Activated naive CD4-positive, alpha-beta T cell treated with anti-CD3 and anti-CD28 coated beads for 36 hours (primary cell): ENCODE measurements at regions not wholly inside any gene's neighbourhood (a gene's known extent, or its start where the extent isn't known, plus 50 kb on each side); places are given as distances from the start of the nearest gene placed in this dataset.

ENCODE experiments used
- CTCF ChIA-PET: fragments of 350-600 bp; sonication (Branson Sonifier 250); formaldehyde crosslinking; loops from one replicate; lab custom pipeline; 2021; ENCODE audit warnings: antibody characterized with exemption; lab: Charles Lee
- DNase-seq: peaks from one replicate; pipeline ENCODE4 v3.0.0-alpha.2; 2020
- H3K27ac Mint-ChIP-seq: one replicate; pipeline ENCODE4 v1.8.0; 2021; ENCODE audit warnings: mild to moderate bottlenecking, mixed read lengths
- H3K27me3 Mint-ChIP-seq: one replicate; pipeline ENCODE4 v1.8.0; 2021; ENCODE audit warnings: low read depth, mixed read lengths
- H3K36me3 Mint-ChIP-seq: one replicate; pipeline ENCODE4 v1.8.0; 2021; ENCODE audit warnings: low read depth, mixed read lengths
- H3K4me1 Mint-ChIP-seq: one replicate; pipeline ENCODE4 v1.8.0; 2021; ENCODE audit warnings: low read depth, mixed read lengths
- H3K4me3 Mint-ChIP-seq: one replicate; pipeline ENCODE4 v1.8.0; 2021; ENCODE audit warnings: mild to moderate bottlenecking, moderate library complexity, mixed read lengths
- H3K9me3 Mint-ChIP-seq: one replicate; pipeline ENCODE4 v1.8.0; 2021; ENCODE audit warnings: mixed read lengths
- intact Hi-C: fragments of 100-400 bp; cut with micrococcal nuclease; formaldehyde crosslinking; loops from one replicate; pipeline ENCODE4 v1.15.1; 2023

DNA sequence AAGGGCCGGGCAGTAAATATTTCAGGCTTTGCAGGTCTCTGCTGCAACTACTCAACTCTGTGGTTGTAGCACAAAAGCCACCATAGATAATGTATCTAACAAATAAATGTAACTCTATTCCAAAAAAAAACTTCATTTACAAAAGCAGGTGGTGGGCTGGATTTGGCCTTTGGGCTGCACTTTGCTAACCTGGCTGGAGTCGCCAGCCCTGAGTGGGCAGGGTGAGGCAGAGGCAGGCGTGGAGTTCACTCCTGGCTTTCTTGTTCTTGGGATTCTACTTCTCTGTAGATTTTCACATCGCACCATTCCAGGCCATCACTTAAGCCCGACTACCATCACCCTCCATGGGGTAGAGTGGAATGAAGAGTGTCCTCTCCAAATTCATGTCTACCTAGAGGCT lies 367.6 kb upstream of the MGMT start:
- H3K4me1 Mint-ChIP-seq = peaks cover 41% of the 10 kb centered on the region
- CTCF ChIA-PET = no interaction called here
- H3K4me3 Mint-ChIP-seq = no peak overlapping the region
- intact Hi-C loops = no loop called here
- no peaks in the 10 kb centered on the region for H3K9me3 Mint-ChIP-seq
- no peak overlapping the region for H3K27ac Mint-ChIP-seq
- no peak for DNase-seq
- no peaks in the 10 kb centered on the region for H3K27me3 Mint-ChIP-seq
- H3K36me3 Mint-ChIP-seq = no peaks in the 10 kb centered on the region

DNA sequence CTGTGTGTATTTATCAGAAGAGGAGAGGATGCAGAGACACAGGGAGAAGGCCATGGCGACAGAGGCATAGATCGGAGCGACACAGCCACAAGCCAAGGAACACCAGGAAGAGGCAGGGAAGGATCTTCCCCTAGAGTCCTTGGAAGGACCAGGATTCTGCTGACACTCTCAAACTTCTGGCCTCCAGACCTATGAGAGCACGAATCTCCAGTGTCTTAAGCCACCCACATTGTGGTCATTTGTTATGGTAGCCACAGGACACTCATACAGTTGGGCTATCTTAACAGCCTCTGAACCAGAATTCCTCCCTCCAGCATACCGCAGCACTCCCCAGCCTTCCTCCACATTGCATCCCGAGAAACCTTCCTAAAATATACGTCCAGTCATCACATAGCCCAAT lies 367.0 kb upstream of the MGMT start:
- no peaks in the 10 kb centered on the region for H3K36me3 Mint-ChIP-seq
- intact Hi-C loops = loop anchor here (5.0 kb wide), 1 partner anchor 43 kb away; no protein-coding TSS in a partner anchor
- CTCF ChIA-PET = no interaction called here
- H3K4me1 Mint-ChIP-seq = peaks cover 45% of the 10 kb centered on the region
- no peak overlapping the region for H3K4me3 Mint-ChIP-seq
- H3K27ac Mint-ChIP-seq = no peak overlapping the region
- DNase-seq = no peak
- no peaks in the 10 kb centered on the region for H3K27me3 Mint-ChIP-seq
- H3K9me3 Mint-ChIP-seq = no peaks in the 10 kb centered on the region

DNA sequence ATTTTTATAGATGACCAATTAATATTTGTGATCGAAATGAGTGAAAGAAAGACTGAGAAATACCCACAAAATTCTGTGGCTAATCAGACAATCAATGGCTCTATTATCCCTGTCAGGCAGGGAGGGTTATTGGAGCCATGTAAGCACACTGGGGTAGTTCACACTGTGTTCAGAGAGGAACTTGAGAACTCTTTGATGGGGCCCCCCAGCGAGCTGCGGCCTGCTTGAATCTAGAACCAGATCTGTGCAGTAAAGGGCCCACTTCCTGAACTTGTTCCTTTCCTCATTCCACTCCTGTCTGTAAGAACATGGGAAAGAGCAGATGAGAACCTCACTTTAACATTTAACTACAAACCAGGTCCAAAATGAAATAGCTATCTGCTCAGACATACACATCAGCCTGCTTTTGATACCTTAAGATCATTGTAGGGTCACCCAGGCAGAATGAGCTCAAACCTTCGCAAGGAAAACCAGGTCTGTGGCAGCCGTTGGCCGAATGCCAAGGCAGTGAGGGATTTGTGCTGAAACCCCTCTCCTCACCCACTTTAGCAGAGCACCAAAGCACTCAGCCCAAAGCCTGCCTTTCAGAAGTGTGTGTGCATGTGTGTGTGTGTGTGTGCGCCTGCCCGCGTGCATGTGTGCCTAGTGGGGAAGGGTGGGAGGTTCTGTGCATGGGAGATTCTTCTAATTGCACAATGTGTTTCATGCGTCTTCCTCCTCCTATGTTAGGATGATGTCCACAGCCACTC lies 365.6 kb upstream of the MGMT start:
- Mint-ChIP-seq H3K27me3 (no peaks in the 10 kb centered on the region), H3K9me3 (no peaks in the 10 kb centered on the region), H3K4me3 (no peak overlapping the region), H3K4me1 (peaks cover 57% of the 10 kb centered on the region), H3K27ac (no peak overlapping the region), H3K36me3 (no peaks in the 10 kb centered on the region)
- intact Hi-C loops = loop anchor here (5.0 kb wide), 1 partner anchor 44 kb away; no protein-coding TSS in a partner anchor
- peak; percentile 16 for DNase-seq
- CTCF ChIA-PET = interaction anchor here (0.5 kb wide), 1 partner anchor 1049 kb away, joined by 3 read pairs; no protein-coding TSS in a partner anchor

DNA sequence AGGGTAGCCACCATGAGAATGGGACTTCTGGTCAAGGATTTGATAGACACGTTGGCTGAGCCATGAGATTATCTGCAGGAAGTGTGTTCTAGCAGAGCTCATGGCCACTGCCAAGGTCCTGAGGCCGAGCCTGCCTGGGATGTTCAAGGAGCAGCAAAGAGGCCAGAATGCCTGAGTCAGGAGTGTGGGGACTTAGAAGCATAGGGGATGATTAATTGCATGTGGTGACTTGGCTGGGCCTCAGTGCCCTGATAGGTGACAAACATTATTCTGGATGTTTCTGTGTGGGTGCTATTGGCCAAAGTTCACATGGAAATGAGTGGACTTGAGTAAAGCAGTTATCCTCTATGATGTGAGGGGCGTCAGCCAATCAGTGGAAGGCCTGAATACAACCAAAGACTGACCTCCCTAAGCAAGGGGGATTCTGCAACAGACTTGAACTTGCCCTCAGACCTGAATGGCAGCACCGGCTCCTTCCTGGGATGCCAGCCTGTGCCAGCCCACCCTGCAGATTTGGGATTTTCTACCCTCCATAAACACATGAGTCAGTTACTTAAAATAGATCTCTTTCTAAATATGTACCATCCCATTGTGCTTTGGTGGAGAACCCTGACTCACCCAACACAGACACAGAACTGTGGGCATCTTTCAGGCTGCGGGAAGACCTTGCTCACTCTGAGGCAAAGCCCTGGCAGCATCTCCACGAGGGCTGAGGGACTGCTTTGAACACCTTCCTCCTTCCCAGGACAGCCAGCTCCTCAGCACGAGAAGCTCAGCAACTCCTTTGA lies 363.9 kb upstream of the MGMT start:
- H3K36me3 Mint-ChIP-seq = no peaks in the 10 kb centered on the region
- peaks cover 63% of the 10 kb centered on the region for H3K4me1 Mint-ChIP-seq
- H3K27ac Mint-ChIP-seq = peak overlapping the region; percentile 16
- H3K4me3 Mint-ChIP-seq = no peak overlapping the region
- CTCF ChIA-PET = interaction anchor here (1.0 kb wide), 1 partner anchor 71 kb away, joined by 3 read pairs; no protein-coding TSS in a partner anchor
- H3K9me3 Mint-ChIP-seq = no peaks in the 10 kb centered on the region
- no peaks in the 10 kb centered on the region for H3K27me3 Mint-ChIP-seq
- intact Hi-C loops = loop anchor here (5.0 kb wide), 1 partner anchor 46 kb away; no protein-coding TSS in a partner anchor
- DNase-seq = peak; percentile 12

DNA sequence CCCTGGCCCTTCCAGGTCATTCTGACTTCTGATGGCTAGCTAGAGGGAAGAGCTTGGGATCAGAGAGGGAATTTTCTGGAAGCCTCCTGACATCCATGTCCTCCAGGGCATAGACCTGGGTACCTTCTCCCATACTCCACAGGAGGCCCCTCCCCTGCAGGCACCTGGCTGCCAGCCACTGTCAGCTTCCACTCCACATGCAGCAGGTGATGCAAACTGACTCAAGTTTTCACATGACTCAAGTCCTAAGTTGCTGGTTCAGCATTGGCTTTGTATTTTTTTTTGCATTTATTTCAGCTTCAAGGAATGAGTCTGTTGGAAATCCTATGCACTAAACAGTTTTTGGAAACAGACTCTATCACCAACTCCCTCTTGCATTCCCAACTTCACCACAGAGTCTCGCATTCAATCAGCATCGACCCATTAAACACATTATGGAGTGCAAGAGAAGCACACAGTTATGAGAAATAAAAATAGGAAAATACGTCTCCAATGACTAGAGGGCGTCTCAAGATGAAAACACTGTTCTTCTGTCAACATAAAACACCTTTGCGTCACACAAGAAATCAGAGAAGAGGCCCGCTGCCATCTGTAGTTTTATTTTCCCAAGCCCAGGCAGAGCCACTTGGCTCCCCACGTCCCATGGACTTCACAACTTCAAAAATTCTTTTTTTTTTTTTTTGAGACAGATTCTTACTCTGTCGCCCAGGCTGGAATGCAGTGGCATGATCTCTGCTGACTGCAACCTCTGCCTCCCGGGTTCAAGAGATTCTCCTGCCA lies 362.6 kb upstream of the MGMT start:
- H3K27me3 Mint-ChIP-seq = no peaks in the 10 kb centered on the region
- CTCF ChIA-PET = interaction anchor here (1.0 kb wide), 1 partner anchor 72 kb away, joined by 3 read pairs; no protein-coding TSS in a partner anchor
- no peaks in the 10 kb centered on the region for H3K9me3 Mint-ChIP-seq
- H3K4me3 Mint-ChIP-seq = no peak overlapping the region
- peaks cover 63% of the 10 kb centered on the region for H3K4me1 Mint-ChIP-seq
- H3K27ac Mint-ChIP-seq = peak overlapping the region; percentile 51
- no peaks in the 10 kb centered on the region for H3K36me3 Mint-ChIP-seq
- intact Hi-C loops = loop anchor here (1.0 to 5.0 kb wide), 2 partner anchors 47 to 69 kb away; no protein-coding TSS in a partner anchor
- peak; percentile 50 for DNase-seq

DNA sequence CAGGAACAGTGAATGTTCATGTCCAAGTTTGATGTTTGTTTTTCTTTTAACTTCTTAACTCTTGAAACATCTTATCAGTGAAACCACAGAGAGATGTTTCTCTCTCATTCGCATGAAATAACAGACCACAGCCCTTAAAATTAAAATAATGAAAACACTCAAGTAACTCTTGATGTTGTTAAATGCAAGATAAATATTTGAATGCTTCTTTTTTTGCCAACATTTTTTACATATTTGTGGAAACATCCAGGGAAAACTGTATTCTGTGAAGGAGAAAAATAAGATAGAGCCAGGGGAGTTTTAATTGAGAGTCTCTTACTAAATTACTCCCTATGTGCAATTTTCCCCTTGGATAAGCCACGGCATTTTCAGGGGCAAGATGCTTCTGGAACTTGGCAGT lies 361.8 kb upstream of the MGMT start:
- Mint-ChIP-seq H3K27ac (peak overlapping the region; percentile 51), H3K4me3 (no peak overlapping the region)
- CTCF ChIA-PET = no interaction called here

DNA sequence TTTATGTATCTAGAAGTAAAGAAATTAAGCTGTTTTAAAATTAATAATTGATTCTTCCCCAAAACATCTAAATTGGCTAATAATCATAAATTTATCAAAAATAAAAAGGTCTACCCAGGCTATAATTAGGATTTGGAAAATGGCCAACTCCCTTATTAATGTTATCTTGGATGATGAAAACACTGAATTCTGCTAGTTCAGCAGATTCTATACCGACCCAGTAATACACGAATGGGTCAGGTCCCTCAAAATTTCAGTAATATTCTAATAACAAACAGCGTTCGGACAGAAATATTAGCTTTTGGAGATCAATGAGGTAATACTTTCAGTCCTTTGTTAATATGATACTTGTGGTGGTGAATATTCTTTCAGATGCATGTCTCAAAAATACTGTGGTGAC lies 360.7 kb upstream of the MGMT start:
- no peaks in the 10 kb centered on the region for H3K36me3 Mint-ChIP-seq
- H3K27ac Mint-ChIP-seq = no peak overlapping the region
- H3K27me3 Mint-ChIP-seq = no peaks in the 10 kb centered on the region
- no peaks in the 10 kb centered on the region for H3K9me3 Mint-ChIP-seq
- intact Hi-C loops = no loop called here
- CTCF ChIA-PET = no interaction called here
- peaks cover 53% of the 10 kb centered on the region for H3K4me1 Mint-ChIP-seq
- H3K4me3 Mint-ChIP-seq = no peak overlapping the region
- no peak for DNase-seq

More for the DNA sequence above, 361.8 kb upstream of the MGMT start:
- Mint-ChIP-seq H3K4me1 (peaks cover 60% of the 10 kb centered on the region), H3K9me3 (no peaks in the 10 kb centered on the region), H3K36me3 (no peaks in the 10 kb centered on the region), H3K27me3 (no peaks in the 10 kb centered on the region)
- intact Hi-C loops = no loop called here
- DNase-seq = no peak

DNA sequence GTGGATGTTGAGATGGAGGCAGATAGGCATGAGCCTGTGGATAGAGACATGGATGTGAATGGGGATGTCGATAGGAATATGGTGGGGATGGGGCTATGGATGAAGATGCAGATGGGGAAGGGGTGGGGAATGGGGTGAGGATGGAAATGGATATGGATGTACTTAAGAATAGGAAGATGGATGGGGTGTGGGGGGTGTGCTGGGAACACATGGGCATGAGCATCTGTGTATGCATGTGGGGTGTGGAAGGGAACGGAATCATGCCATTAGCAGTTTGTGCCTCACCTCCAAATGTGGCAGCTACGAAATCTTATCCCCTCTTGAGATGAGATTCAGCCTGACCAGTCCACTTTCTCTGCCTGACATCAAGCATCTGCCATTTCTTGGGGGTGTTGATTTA lies 359.5 kb upstream of the MGMT start:
- DNase-seq = no peak
- no peaks in the 10 kb centered on the region for H3K9me3 Mint-ChIP-seq
- no peak overlapping the region for H3K27ac Mint-ChIP-seq
- intact Hi-C loops = no loop called here
- H3K4me1 Mint-ChIP-seq = peaks cover 41% of the 10 kb centered on the region
- no peak overlapping the region for H3K4me3 Mint-ChIP-seq
- CTCF ChIA-PET = no interaction called here
- no peaks in the 10 kb centered on the region for H3K36me3 Mint-ChIP-seq
- H3K27me3 Mint-ChIP-seq = no peaks in the 10 kb centered on the region

DNA sequence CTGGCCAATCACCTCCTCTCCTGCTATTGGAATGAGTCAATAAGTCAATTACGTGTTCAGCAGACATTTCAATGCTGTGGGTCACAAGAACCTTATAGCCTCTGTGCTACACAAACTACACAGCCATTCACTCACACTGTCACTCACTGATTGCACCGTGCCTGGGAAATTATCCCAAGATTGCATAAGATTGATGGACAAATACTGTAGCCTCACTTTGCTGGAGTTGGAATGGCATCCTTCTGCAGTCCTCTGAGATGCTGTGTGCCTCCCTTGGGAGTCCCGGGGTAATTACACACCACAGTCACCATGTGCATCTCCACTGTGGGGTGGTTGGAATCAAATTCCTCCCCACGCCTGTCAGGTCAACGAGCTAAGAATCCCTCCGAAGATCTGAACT lies 358.7 kb upstream of the MGMT start:
- H3K4me3 Mint-ChIP-seq = no peak overlapping the region
- CTCF ChIA-PET = interaction anchor here (1.0 kb wide), 1 partner anchor 224 kb away, joined by 3 read pairs; no protein-coding TSS in a partner anchor
- no peaks in the 10 kb centered on the region for H3K27me3 Mint-ChIP-seq
- DNase-seq = no peak
- peaks cover 32% of the 10 kb centered on the region for H3K4me1 Mint-ChIP-seq
- H3K27ac Mint-ChIP-seq = no peak overlapping the region
- no peaks in the 10 kb centered on the region for H3K36me3 Mint-ChIP-seq
- no peaks in the 10 kb centered on the region for H3K9me3 Mint-ChIP-seq
- intact Hi-C loops = no loop called here

DNA sequence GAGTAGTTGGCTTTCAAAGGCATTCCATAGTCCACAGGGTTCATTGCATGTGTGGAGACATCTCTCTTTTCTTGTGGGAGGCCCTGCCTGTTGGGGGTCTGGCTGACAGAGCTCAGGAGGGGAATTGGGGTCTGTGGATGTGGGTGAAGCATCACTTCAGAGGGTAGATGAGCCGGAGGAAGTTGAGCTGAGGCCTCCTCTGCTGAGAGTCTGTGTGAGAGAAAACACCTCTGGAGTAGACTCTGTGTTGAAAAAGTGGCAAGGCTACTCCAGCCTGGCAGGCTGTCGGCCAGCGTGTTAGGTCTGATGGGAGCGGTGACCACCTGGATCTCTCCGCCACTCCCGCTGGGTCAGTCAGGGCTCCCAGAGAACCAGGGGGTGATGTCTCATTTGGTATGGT lies 358.0 kb upstream of the MGMT start:
- CTCF ChIA-PET = interaction anchor here (1.0 kb wide), 1 partner anchor 224 kb away, joined by 3 read pairs; no protein-coding TSS in a partner anchor
- no peaks in the 10 kb centered on the region for H3K36me3 Mint-ChIP-seq
- peaks cover 27% of the 10 kb centered on the region for H3K4me1 Mint-ChIP-seq
- no peaks in the 10 kb centered on the region for H3K27me3 Mint-ChIP-seq
- H3K4me3 Mint-ChIP-seq = no peak overlapping the region
- intact Hi-C loops = no loop called here
- no peak for DNase-seq
- H3K27ac Mint-ChIP-seq = no peak overlapping the region
- H3K9me3 Mint-ChIP-seq = no peaks in the 10 kb centered on the region

DNA sequence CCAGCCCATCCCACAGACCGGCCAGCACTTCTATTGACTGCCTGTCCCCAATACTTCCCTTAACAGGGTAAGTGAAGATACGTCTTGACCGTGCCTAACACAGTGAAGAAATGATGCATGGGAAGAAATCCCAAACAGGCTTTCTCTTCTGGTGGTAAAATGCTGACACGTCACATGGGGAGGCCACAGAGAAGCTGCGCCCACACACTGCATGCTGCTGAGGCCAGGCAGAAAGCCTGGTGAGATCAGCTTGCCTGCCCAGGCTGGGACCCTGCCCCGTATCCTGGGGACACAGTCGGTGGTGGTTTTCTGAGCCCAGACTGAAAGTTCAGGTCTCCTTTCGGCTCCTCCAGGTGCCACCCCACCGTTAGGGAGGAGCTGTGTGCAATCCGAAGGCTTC lies 356.3 kb upstream of the MGMT start:
- no peaks in the 10 kb centered on the region for H3K27me3 Mint-ChIP-seq
- H3K4me1 Mint-ChIP-seq = peaks cover 10% of the 10 kb centered on the region
- CTCF ChIA-PET = no interaction called here
- no peaks in the 10 kb centered on the region for H3K36me3 Mint-ChIP-seq
- no peak overlapping the region for H3K4me3 Mint-ChIP-seq
- no peaks in the 10 kb centered on the region for H3K9me3 Mint-ChIP-seq
- intact Hi-C loops = no loop called here
- DNase-seq = no peak
- H3K27ac Mint-ChIP-seq = no peak overlapping the region

DNA sequence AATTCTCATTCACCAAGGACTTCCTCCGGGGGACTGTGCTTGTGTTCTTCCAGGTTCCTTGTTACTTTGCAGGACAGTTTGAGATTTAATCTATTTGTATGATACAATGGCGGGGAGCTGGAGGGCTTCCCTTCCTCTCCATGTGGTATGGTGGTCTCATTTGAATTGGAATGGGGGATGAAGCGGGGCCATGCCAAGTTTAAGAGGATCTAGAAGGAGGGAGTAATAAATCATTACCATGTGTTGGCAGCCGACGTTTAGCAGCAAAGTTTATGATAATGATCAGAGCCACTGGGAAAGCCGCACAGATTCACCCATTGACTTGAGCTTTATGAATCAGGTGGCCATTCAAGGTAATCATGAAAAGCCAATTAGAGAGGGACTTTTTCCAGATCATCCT lies 355.1 kb upstream of the MGMT start:
- Mint-ChIP-seq H3K4me1 (peaks cover 2% of the 10 kb centered on the region), H3K9me3 (no peaks in the 10 kb centered on the region)
- intact Hi-C loops = no loop called here

More for the DNA sequence above, 355.1 kb upstream of the MGMT start:
- CTCF ChIA-PET = no interaction called here
- H3K4me3 Mint-ChIP-seq = no peak overlapping the region
- H3K36me3 Mint-ChIP-seq = no peaks in the 10 kb centered on the region
- no peaks in the 10 kb centered on the region for H3K27me3 Mint-ChIP-seq
- H3K27ac Mint-ChIP-seq = no peak overlapping the region
- no peak for DNase-seq
